ENCODE measurements at regions not wholly inside any gene's neighbourhood (a gene's known extent, or its start where the extent isn't known, plus 50 kb on each side); places are given as distances from the start of the nearest gene placed in this dataset.

- DNase-seq (ENCODE audit: low spot score), result no peak
Observed at GRCh38 chr3:59339818-59340217, 290.0 kb upstream of the CFAP20DC start.

- DNase-seq (ENCODE audit: low spot score), result no peak
Observed at GRCh38 chr3:59338934-59339333, 289.1 kb upstream of the CFAP20DC start.

GRCh38 chr3:59335338-59335737 is 285.5 kb upstream of the CFAP20DC start:
- DNase-seq (ENCODE audit: low spot score), result no peak

- DNase-seq (ENCODE audit: low spot score), result no peak
Observed at GRCh38 chr3:59334585-59334984, 284.8 kb upstream of the CFAP20DC start.

- peak; percentile 75 for DNase-seq (ENCODE audit: low spot score)
Observed at GRCh38 chr3:59327376-59327808, 277.6 kb upstream of the CFAP20DC start.

GRCh38 chr3:59326246-59327024 is 276.6 kb upstream of the CFAP20DC start:
- DNase-seq (ENCODE audit: low spot score), result no peak

GRCh38 chr3:59321881-59322540 is 272.2 kb upstream of the CFAP20DC start:
- DNase-seq (ENCODE audit: low spot score), result no peak

- no peak for DNase-seq (ENCODE audit: low spot score)
Observed at GRCh38 chr3:59320080-59320479, 270.3 kb upstream of the CFAP20DC start.

GRCh38 chr3:59319442-59319841 is 269.6 kb upstream of the CFAP20DC start:
- DNase-seq (ENCODE audit: low spot score), result no peak

- DNase-seq (ENCODE audit: low spot score), result no peak
Observed at GRCh38 chr3:59318881-59319280, 269.1 kb upstream of the CFAP20DC start.

GRCh38 chr3:59317386-59317785 is 267.6 kb upstream of the CFAP20DC start:
- DNase-seq (ENCODE audit: low spot score), result no peak

- DNase-seq (ENCODE audit: low spot score), result no peak
Observed at GRCh38 chr3:59316688-59317275, 267.0 kb upstream of the CFAP20DC start.

- peak; percentile 34 for DNase-seq (ENCODE audit: low spot score)
Observed at GRCh38 chr3:59313365-59313764, 263.5 kb upstream of the CFAP20DC start.

- no peak for DNase-seq (ENCODE audit: low spot score)
Observed at GRCh38 chr3:59311231-59311630, 261.4 kb upstream of the CFAP20DC start.

- no peak for DNase-seq (ENCODE audit: low spot score)
Observed at GRCh38 chr3:59310736-59311135, 260.9 kb upstream of the CFAP20DC start.

GRCh38 chr3:59308684-59309083 is 258.9 kb upstream of the CFAP20DC start:
- DNase-seq (ENCODE audit: low spot score), result no peak

GRCh38 chr3:59308001-59308400 is 258.2 kb upstream of the CFAP20DC start:
- no peak for DNase-seq (ENCODE audit: low spot score)

GRCh38 chr3:59306436-59306835 is 256.6 kb upstream of the CFAP20DC start:
- no peak for DNase-seq (ENCODE audit: low spot score)

GRCh38 chr3:59304296-59304695 is 254.5 kb upstream of the CFAP20DC start:
- DNase-seq (ENCODE audit: low spot score), result no peak

- DNase-seq (ENCODE audit: low spot score), result no peak
Observed at GRCh38 chr3:59303452-59303851, 253.6 kb upstream of the CFAP20DC start.

GRCh38 chr3:59302442-59302841 is 252.6 kb upstream of the CFAP20DC start:
- DNase-seq (ENCODE audit: low spot score), result no peak

GRCh38 chr3:59300733-59301132 is 250.9 kb upstream of the CFAP20DC start:
- no peak for DNase-seq (ENCODE audit: low spot score)

GRCh38 chr3:59299561-59299960 is 249.7 kb upstream of the CFAP20DC start:
- DNase-seq (ENCODE audit: low spot score), result no peak

Measured in AG08395 (cell line).